ENCODE measurements at regions not wholly inside any gene's neighbourhood (a gene's known extent, or its start where the extent isn't known, plus 50 kb on each side); places are given as distances from the start of the nearest gene placed in this dataset.

DNA sequence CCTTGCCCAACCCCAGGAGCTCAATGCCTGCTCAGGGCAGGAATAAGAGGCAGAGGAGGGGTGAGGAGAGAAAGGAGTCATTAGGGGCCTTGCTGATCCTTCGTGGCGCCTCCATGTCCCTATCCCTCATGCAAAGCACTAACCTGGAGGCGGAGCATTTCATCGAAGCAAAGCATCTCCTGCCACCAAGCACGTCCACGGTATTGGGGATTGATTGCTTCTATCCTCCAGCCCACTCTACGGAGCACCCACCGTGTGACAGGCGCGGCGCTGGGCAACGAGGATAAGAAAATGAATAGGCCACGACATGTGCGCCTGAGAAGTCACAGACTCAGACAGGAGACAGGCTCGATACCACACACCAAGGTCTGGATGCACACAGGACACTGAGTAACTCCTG, 67.0 kb downstream of the IGLL1 start:
- TF ChIP-seq, protein P1, sequence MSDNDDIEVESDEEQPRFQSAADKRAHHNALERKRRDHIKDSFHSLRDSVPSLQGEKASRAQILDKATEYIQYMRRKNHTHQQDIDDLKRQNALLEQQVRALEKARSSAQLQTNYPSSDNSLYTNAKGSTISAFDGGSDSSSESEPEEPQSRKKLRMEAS (IDR thresholded peaks at IDR 0.05) = no peak
- TF ChIP-seq, protein P2, sequence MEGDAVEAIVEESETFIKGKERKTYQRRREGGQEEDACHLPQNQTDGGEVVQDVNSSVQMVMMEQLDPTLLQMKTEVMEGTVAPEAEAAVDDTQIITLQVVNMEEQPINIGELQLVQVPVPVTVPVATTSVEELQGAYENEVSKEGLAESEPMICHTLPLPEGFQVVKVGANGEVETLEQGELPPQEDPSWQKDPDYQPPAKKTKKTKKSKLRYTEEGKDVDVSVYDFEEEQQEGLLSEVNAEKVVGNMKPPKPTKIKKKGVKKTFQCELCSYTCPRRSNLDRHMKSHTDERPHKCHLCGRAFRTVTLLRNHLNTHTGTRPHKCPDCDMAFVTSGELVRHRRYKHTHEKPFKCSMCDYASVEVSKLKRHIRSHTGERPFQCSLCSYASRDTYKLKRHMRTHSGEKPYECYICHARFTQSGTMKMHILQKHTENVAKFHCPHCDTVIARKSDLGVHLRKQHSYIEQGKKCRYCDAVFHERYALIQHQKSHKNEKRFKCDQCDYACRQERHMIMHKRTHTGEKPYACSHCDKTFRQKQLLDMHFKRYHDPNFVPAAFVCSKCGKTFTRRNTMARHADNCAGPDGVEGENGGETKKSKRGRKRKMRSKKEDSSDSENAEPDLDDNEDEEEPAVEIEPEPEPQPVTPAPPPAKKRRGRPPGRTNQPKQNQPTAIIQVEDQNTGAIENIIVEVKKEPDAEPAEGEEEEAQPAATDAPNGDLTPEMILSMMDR (IDR thresholded peaks at IDR 0.05 in 2 of 3, conservative IDR thresholded peaks at IDR 0.05 in 1 of 3; ENCODE audit: borderline replicate concordance in 1 of 3, insufficient read depth in 1 of 3, low read depth in 2 of 3, low read length in 2 of 3) = no peak
- no peak for TF ChIP-seq POLR2A (IDR thresholded peaks at IDR 0.05; ENCODE audit: borderline replicate concordance, extremely low read depth, insufficient read depth, insufficient read length)
- no peak for TF ChIP-seq POLR2AphosphoS5 (IDR thresholded peaks at IDR 0.05; ENCODE audit: low read depth, low read length)
